Chondrocyte (in vitro differentiated cells): ENCODE measurements at regions not wholly inside any gene's neighbourhood (a gene's known extent, or its start where the extent isn't known, plus 50 kb on each side); places are given as distances from the start of the nearest gene placed in this dataset.

Experiments used
- DNase-seq: peaks from one replicate; pipeline ENCODE4 v3.0.0; 2021; ENCODE audit warnings: mixed read lengths, low spot score
- H3K27ac Mint-ChIP-seq: one replicate; pipeline ENCODE4 v1.8.0; 2021; ENCODE audit warnings: mild to moderate bottlenecking, moderate library complexity, mixed read lengths; ENCODE audit not compliant: unreplicated experiment
- H3K27me3 Mint-ChIP-seq: 2 replicates; pipeline ENCODE4 v1.8.0; 2021; ENCODE audit warnings: low read depth, mixed read lengths
- H3K36me3 Mint-ChIP-seq: 2 replicates; pipeline ENCODE4 v1.8.0; 2021; ENCODE audit warnings: low read depth, mixed read lengths
- H3K4me1 Mint-ChIP-seq: 2 replicates; pipeline ENCODE4 v1.8.0; 2021; ENCODE audit warnings: low read depth, mild to moderate bottlenecking, mixed read lengths
- H3K4me3 Mint-ChIP-seq: one replicate; pipeline ENCODE4 v1.8.0; 2021; ENCODE audit warnings: mild to moderate bottlenecking, moderate library complexity, mixed read lengths; ENCODE audit not compliant: unreplicated experiment
- H3K9me3 Mint-ChIP-seq: 2 replicates; pipeline ENCODE4 v1.8.0; 2021; ENCODE audit warnings: low read depth, mixed read lengths
- CTCF ChIP-seq: fragments of 200-600 bp; sonication (generic); IDR thresholded peaks from 2 replicates; pipeline ENCODE4 v1.5.0; 2021; ENCODE audit warnings: antibody characterized with exemption, mild to moderate bottlenecking, moderate library complexity

GRCh38 chr10:101290431-101290830 lies 61.2 kb upstream of the LBX1 start:
- DNase-seq = no peak
- Mint-ChIP-seq H3K9me3 (no peaks in the 10 kb centered on the region), H3K27ac (no peak overlapping the region), H3K4me3 (no peak overlapping the region), H3K36me3 (no peaks in the 10 kb centered on the region), H3K4me1 (no peaks in the 10 kb centered on the region), H3K27me3 (peaks cover 40% of the 10 kb centered on the region)
- TF ChIP-seq CTCF = no peak

DNA sequence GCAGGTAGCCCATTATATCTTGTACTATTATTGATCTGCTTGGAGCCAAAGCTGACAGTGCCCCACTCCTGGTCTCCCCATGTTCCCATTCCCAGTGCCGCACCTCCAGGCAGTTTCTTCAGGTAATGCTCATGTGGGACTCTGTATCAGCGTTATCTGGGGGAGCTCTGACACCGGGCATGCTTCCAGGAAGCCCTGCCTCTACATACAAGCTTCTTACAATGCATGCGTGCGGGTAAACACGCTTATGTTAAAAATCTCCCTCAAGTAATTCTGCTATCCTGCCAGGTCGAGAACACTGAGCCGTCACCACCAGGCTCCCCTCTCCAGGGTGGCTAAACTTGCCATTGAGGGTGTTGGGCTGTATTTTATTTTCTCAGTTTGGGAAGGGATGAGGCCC lies 61.6 kb upstream of the LBX1 start:
- no peak for DNase-seq
- TF ChIP-seq CTCF = no peak
- peaks cover 40% of the 10 kb centered on the region for H3K27me3 Mint-ChIP-seq
- H3K4me1 Mint-ChIP-seq = no peaks in the 10 kb centered on the region
- H3K36me3 Mint-ChIP-seq = no peaks in the 10 kb centered on the region
- H3K4me3 Mint-ChIP-seq = peak overlapping the region; percentile 84
- H3K27ac Mint-ChIP-seq = no peak overlapping the region
- H3K9me3 Mint-ChIP-seq = no peaks in the 10 kb centered on the region

DNA sequence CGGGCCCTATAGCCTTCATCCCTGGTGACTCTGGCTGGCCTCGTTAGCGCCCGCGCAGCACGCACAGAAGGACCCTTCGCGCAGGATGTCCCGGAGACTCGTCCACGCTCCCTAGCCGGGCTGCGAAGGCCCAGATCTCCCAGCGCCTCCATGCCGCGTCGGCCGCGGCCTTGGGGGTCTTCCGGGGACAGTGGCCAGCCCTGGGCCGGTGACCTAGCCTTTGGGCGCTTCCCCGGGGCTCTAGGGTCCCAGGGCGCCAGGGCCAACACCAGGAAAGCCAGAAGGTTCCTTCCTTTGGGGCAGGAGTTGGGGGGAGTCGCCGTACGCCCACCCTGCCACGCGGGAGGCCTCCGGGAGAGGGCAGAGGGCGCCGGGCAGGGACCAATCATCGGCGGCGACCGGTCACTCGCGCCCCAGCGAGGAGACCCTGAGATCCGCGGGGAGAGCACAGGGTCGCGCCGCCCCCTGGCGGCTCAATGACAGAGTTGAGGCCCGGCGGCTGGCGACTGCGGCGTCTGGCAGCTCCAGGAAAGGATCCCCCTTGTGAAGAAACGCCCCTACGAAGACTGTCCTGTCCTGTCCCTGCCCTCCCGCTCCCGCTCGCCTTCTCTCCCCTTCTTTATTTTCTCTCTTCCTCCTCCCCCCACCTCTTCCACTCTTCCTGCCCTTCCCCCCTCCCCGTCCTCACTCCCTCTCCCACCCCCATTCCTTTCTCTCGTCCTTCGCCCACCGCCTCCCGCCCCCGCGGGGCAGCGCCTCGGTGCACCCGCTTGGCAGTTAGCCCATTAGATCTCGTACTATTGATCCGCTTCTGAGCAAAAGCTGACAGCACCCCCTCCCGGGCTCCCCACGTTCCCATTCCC lies 62.3 kb upstream of the LBX1 start:
- no peak for DNase-seq
- Mint-ChIP-seq H3K27me3 (peaks cover 37% of the 10 kb centered on the region), H3K4me1 (no peaks in the 10 kb centered on the region), H3K4me3 (peak overlapping the region; percentile 84), H3K9me3 (no peaks in the 10 kb centered on the region), H3K36me3 (no peaks in the 10 kb centered on the region), H3K27ac (no peak overlapping the region)
- peak; percentile 88 for TF ChIP-seq CTCF

GRCh38 chr10:101292194-101293006 lies 61.6 kb upstream of the BTRC start:
- no peaks in the 10 kb centered on the region for H3K9me3 Mint-ChIP-seq
- no peaks in the 10 kb centered on the region for H3K36me3 Mint-ChIP-seq
- H3K4me3 Mint-ChIP-seq = peak overlapping the region; percentile 84
- no peaks in the 10 kb centered on the region for H3K4me1 Mint-ChIP-seq
- H3K27me3 Mint-ChIP-seq = peaks cover 40% of the 10 kb centered on the region
- no peak for DNase-seq
- H3K27ac Mint-ChIP-seq = no peak overlapping the region
- TF ChIP-seq CTCF = no peak

DNA sequence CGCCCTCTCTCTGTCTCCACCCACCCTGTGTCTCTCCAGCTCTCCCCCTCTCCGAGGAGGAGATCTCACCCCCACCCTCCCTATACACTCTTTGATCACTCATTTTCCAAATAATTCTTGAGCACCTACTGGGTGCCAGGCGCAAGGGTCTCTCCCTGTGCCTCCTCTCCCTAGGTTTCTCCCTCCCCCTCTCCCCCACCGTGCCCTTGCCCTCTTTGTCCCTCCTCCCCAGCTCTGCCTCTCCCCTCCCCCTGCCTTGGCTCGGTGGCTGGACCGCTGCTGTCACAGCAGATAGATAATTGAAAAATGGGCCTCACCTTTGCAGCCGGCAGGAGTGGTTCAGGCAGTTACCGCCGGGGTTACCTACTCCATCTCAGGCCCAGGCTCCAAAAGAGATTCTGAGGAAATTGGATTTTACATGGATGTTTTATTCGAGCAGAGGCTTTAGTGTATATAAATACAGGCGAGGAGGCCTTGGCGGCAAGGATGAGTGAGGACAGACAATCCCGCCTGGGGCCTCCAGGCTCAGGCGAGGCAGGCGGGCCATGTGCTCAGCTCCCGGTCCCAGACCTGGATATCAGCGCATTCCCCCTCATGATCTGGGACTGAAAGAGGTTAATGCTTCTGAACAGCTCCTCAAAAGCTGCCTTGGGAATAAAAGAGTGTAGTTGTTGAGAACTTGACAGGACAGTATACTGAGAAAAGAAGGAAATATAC lies 60.8 kb upstream of the BTRC start:
- Mint-ChIP-seq H3K27ac (no peak overlapping the region), H3K36me3 (no peaks in the 10 kb centered on the region), H3K9me3 (no peaks in the 10 kb centered on the region), H3K4me3 (peak overlapping the region; percentile 84), H3K27me3 (peaks cover 43% of the 10 kb centered on the region), H3K4me1 (no peaks in the 10 kb centered on the region)
- TF ChIP-seq CTCF = no peak
- no peak for DNase-seq
